GM21447 (cell line): ENCODE measurements at regions not wholly inside any gene's neighbourhood (a gene's known extent, or its start where the extent isn't known, plus 50 kb on each side); places are given as distances from the start of the nearest gene placed in this dataset.
"Not testable (repeated sequence)": the region's sequence is repeated elsewhere in the genome, so short reads cannot be mapped to it uniquely, and the experiment has no call there.

Source experiments
- ATAC-seq: cut with Tn5 transposase; IDR thresholded peaks from one replicate; pipeline ENCODE4 v1.9.1; 2021; ENCODE audit not compliant: unreplicated experiment

GRCh38 chr5:15346738-15347137, 153.2 kb upstream of the FBXL7 start:
- no peak for ATAC-seq

- no peak for ATAC-seq
Measured at GRCh38 chr5:15344954-15345353, 155.0 kb upstream of the FBXL7 start.

GRCh38 chr5:15338546-15338945, 161.4 kb upstream of the FBXL7 start:
- ATAC-seq, result no peak

- ATAC-seq, result no peak
Measured at GRCh38 chr5:15334551-15335266, 165.3 kb upstream of the FBXL7 start.

GRCh38 chr5:15333091-15333490, 166.9 kb upstream of the FBXL7 start:
- ATAC-seq, result no peak

GRCh38 chr5:15326932-15327331, 173.0 kb upstream of the FBXL7 start:
- ATAC-seq, result no peak

GRCh38 chr5:15326471-15326870, 173.5 kb upstream of the FBXL7 start:
- ATAC-seq, result no peak

- ATAC-seq, result no peak
Measured at GRCh38 chr5:15322421-15322820, 177.6 kb upstream of the FBXL7 start.

- ATAC-seq, result no peak
Measured at GRCh38 chr5:15321776-15322175, 178.2 kb upstream of the FBXL7 start.

GRCh38 chr5:15320871-15321270, 179.1 kb upstream of the FBXL7 start:
- no peak for ATAC-seq

GRCh38 chr5:15304914-15305834, 194.8 kb upstream of the FBXL7 start:
- no peak for ATAC-seq

- no peak for ATAC-seq
Measured at GRCh38 chr5:15304066-15304731, 195.8 kb upstream of the FBXL7 start.

GRCh38 chr5:15300141-15300540, 199.8 kb upstream of the FBXL7 start:
- no peak for ATAC-seq

GRCh38 chr5:15290953-15291352, 209.0 kb upstream of the FBXL7 start:
- no peak for ATAC-seq

GRCh38 chr5:15286650-15287049, 213.3 kb upstream of the FBXL7 start:
- ATAC-seq, result no peak

- ATAC-seq, result no peak
Measured at GRCh38 chr5:15285901-15286583, 213.9 kb upstream of the FBXL7 start.

GRCh38 chr5:15284706-15285105, 215.3 kb upstream of the FBXL7 start:
- no peak for ATAC-seq

- no peak for ATAC-seq
Measured at GRCh38 chr5:15283076-15283475, 216.9 kb upstream of the FBXL7 start.

GRCh38 chr5:15282611-15283010, 217.4 kb upstream of the FBXL7 start:
- no peak for ATAC-seq

GRCh38 chr5:15271596-15271995, 228.4 kb upstream of the FBXL7 start:
- not testable (repeated sequence) for ATAC-seq

- ATAC-seq, result no peak
Measured at GRCh38 chr5:15267966-15268365, 232.0 kb upstream of the FBXL7 start.
